ENCODE measurements at regions not wholly inside any gene's neighbourhood (a gene's known extent, or its start where the extent isn't known, plus 50 kb on each side); places are given as distances from the start of the nearest gene placed in this dataset.
"Not testable (repeated sequence)": the region's sequence is repeated elsewhere in the genome, so short reads cannot be mapped to it uniquely, and the experiment has no call there.

- TF ChIP-seq MAX (IDR thresholded peaks at IDR 0.05; ENCODE audit: low read depth, low read length) (no peak), CTCF (IDR thresholded peaks at IDR 0.05; ENCODE audit: low read depth, low read length) (no peak), MYC (IDR thresholded peaks at IDR 0.05; ENCODE audit: low read depth, low read length) (no peak), POLR2A (IDR thresholded peaks at IDR 0.05; ENCODE audit: extremely low read depth, insufficient read length) (no peak)
- no peak for DNase-seq (ENCODE audit: low read depth)
These were observed 933.8 kb downstream of the TLE1 start for GRCh38 chr9:80755586-80755985.

GRCh38 chr9:80747056-80747455, 942.3 kb downstream of the TLE1 start:
- not testable (repeated sequence) for H3K4me3 ChIP-seq (ENCODE audit: low read depth, low read length); DNase-seq (ENCODE audit: low read depth)

More at GRCh38 chr9:80755586-80755985, 933.8 kb downstream of the TLE1 start:
- no peak overlapping the region for H3K4me3 ChIP-seq (ENCODE audit: low read depth, low read length)

- H3K4me3 ChIP-seq (ENCODE audit: low read depth, low read length) = no peak overlapping the region
- no peak for DNase-seq (ENCODE audit: low read depth)
- no peak for TF ChIP-seq MAX (IDR thresholded peaks at IDR 0.05; ENCODE audit: low read depth, low read length)
- TF ChIP-seq MYC (IDR thresholded peaks at IDR 0.05; ENCODE audit: low read depth, low read length) = no peak
- no peak for TF ChIP-seq CTCF (IDR thresholded peaks at IDR 0.05; ENCODE audit: low read depth, low read length)
- no peak for TF ChIP-seq POLR2A (IDR thresholded peaks at IDR 0.05; ENCODE audit: extremely low read depth, insufficient read length)
These were observed 956.8 kb downstream of the TLE1 start for GRCh38 chr9:80732506-80732905.

- no peak for TF ChIP-seq POLR2A (IDR thresholded peaks at IDR 0.05; ENCODE audit: extremely low read depth, insufficient read length)
- TF ChIP-seq MYC (IDR thresholded peaks at IDR 0.05; ENCODE audit: low read depth, low read length) = no peak
- no peak for TF ChIP-seq MAX (IDR thresholded peaks at IDR 0.05; ENCODE audit: low read depth, low read length)
- TF ChIP-seq CTCF (IDR thresholded peaks at IDR 0.05; ENCODE audit: low read depth, low read length) = no peak
- no peak for DNase-seq (ENCODE audit: low read depth)
- no peak overlapping the region for H3K4me3 ChIP-seq (ENCODE audit: low read depth, low read length)
These were observed 968.8 kb downstream of the TLE1 start for GRCh38 chr9:80720579-80720978.

DNA sequence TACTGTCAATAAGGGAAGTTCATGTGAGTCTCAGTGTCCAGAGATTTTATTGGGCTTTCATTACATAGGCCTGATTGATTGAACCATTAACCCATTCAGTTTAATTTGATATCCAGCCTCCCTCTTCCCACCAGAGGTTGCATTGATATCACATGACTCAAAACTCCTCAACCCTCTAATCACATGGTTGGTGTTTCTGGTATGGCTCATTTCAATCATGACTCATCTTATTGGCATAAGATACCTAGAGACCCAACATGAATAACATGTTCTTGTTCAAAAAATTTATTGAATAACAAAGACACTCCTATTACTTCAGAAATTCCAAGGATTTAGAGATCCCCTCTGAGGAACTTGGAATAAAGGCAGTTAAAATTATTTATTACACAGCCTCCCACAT, 982.2 kb downstream of the TLE1 start:
- H3K4me3 ChIP-seq (ENCODE audit: low read depth, low read length) = no peak overlapping the region
- no peak for DNase-seq (ENCODE audit: low read depth)
- TF ChIP-seq CTCF (IDR thresholded peaks at IDR 0.05; ENCODE audit: low read depth, low read length) (no peak), POLR2A (IDR thresholded peaks at IDR 0.05; ENCODE audit: extremely low read depth, insufficient read length) (no peak), MYC (IDR thresholded peaks at IDR 0.05; ENCODE audit: low read depth, low read length) (no peak), MAX (IDR thresholded peaks at IDR 0.05; ENCODE audit: low read depth, low read length) (no peak)

GRCh38 chr9:80701061-80701460, 988.3 kb downstream of the TLE1 start:
- TF ChIP-seq MYC (IDR thresholded peaks at IDR 0.05; ENCODE audit: low read depth, low read length) (no peak), POLR2A (IDR thresholded peaks at IDR 0.05; ENCODE audit: extremely low read depth, insufficient read length) (no peak), MAX (IDR thresholded peaks at IDR 0.05; ENCODE audit: low read depth, low read length) (no peak), CTCF (IDR thresholded peaks at IDR 0.05; ENCODE audit: low read depth, low read length) (no peak)
- H3K4me3 ChIP-seq (ENCODE audit: low read depth, low read length) = no peak overlapping the region
- DNase-seq (ENCODE audit: low read depth) = no peak
